Caco-2 (cell line): ENCODE measurements at regions not wholly inside any gene's neighbourhood (a gene's known extent, or its start where the extent isn't known, plus 50 kb on each side); places are given as distances from the start of the nearest gene placed in this dataset.

Source experiments
- BruUV-seq: library from RNA; stranded (reverse); fragments of 400-500 nt; replicated peaks from 2 replicates; lab custom pipeline; 2021; lab: Mats Ljungman, UMichigan
- CTCF ChIA-PET: fragments of 300-600 bp; sonication (Branson Sonifier 250); formaldehyde crosslinking; loops from one replicate; lab custom pipeline; 2022; ENCODE audit warnings: antibody characterized with exemption; lab: Charles Lee
- POLR2A ChIA-PET: fragments of 300-600 bp; sonication (Branson Sonifier 250); formaldehyde crosslinking; loops from one replicate; lab custom pipeline; 2022; ENCODE audit warnings: antibody characterized with exemption; lab: Charles Lee
- DNase-seq, 2 experiments: peaks; one replicate each; pipeline versions ENCODE4 v3.0.0 to v3.0.0-alpha.2; 2020 to 2022
- H3K27me3 ChIP-seq: replicated peaks from 2 replicates; pipeline ENCODE4 v1.6.0; 2011; ENCODE audit warnings: low read length; ENCODE audit not compliant: control insufficient read depth, insufficient read depth
- H3K36me3 ChIP-seq: 2 replicates; pipeline ENCODE4 v1.5.1; 2011; ENCODE audit warnings: low read length; ENCODE audit not compliant: control insufficient read depth, insufficient read depth
- H3K4me1 ChIP-seq: fragments of 250-450 bp; sonication (Bioruptor Pico); 2 replicates; pipeline ENCODE4 v1.5.1; 2020; ENCODE audit warnings: mild to moderate bottlenecking
- H3K4me3 ChIP-seq: 2 replicates; pipeline ENCODE4 v1.5.1; 2011; ENCODE audit warnings: low read depth, mild to moderate bottlenecking, control low read depth, low read length
- H3K9me3 ChIP-seq: fragments of 250-450 bp; sonication (Bioruptor Pico); 2 replicates; pipeline ENCODE4 v1.5.1; 2020; ENCODE audit warnings: mild to moderate bottlenecking, moderate library complexity
- H3K27ac Mint-ChIP-seq: one replicate; pipeline ENCODE4 v1.8.0; 2022; ENCODE audit warnings: mixed read lengths; ENCODE audit not compliant: unreplicated experiment
- H3K27me3 Mint-ChIP-seq: one replicate; pipeline ENCODE4 v1.8.0; 2022; ENCODE audit warnings: mixed read lengths; ENCODE audit not compliant: insufficient read depth, unreplicated experiment
- H3K36me3 Mint-ChIP-seq: one replicate; pipeline ENCODE4 v1.8.0; 2022; ENCODE audit warnings: mild to moderate bottlenecking, mixed read lengths; ENCODE audit not compliant: insufficient read depth, unreplicated experiment
- H3K4me1 Mint-ChIP-seq: one replicate; pipeline ENCODE4 v1.8.0; 2022; ENCODE audit warnings: low read depth, mixed read lengths; ENCODE audit not compliant: unreplicated experiment
- H3K4me3 Mint-ChIP-seq: one replicate; pipeline ENCODE4 v1.8.0; 2022; ENCODE audit warnings: mild to moderate bottlenecking, moderate library complexity, mixed read lengths; ENCODE audit not compliant: unreplicated experiment
- H3K9me3 Mint-ChIP-seq: one replicate; pipeline ENCODE4 v1.8.0; 2022; ENCODE audit warnings: mixed read lengths; ENCODE audit not compliant: unreplicated experiment
- intact Hi-C: fragments of 100-400 bp; cut with micrococcal nuclease; formaldehyde crosslinking; loops from one replicate; pipeline ENCODE4 v1.10.0; 2022; ENCODE audit not compliant: unreplicated experiment
- TF ChIP-seq, protein P1 (sequence below), 2 experiments: fragments of 200-600 bp in 1 of 2; IDR thresholded peaks; 1 replicate in 1 of 2; 2 replicates in 1 of 2; pipeline versions ENCODE4 v1.5.1 to v1.8.0; 2011 to 2022; ENCODE audit warnings: antibody characterized with exemption in 1 of 2, control low read depth in 1 of 2, inconsistent platforms in 1 of 2, low read depth in 1 of 2, low read length in 1 of 2, mild to moderate bottlenecking in 1 of 2, moderate library complexity in 1 of 2; ENCODE audit not compliant: insufficient read depth in 1 of 2, severe bottlenecking in 1 of 2, unreplicated experiment in 1 of 2

DNA sequence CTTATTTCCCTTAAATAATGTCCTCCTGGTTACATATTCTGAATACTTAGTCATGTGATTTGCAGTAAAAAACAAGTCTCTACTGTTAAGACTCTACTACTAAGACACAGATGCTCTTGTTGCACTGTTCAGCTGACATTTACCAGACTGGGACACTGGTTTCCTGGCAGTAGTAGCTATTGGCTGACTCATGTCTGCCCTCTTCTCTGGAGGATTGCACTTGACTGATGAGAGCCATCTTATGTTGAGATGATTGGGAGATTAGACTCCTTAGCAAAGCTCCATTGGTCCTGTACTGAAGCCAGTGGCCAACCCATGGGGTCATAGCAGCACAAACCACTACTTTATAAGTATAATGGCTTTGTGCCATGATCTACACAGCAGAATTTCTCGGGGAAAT lies 1672.6 kb upstream of the PCDH20 start:
- H3K9me3 Mint-ChIP-seq, result no peaks in the 10 kb centered on the region
- H3K27me3 ChIP-seq, result no peaks in the 10 kb centered on the region
- no TSS peak for BruUV-seq
- intact Hi-C loops, result no loop called here
- H3K4me3 Mint-ChIP-seq, result no peak overlapping the region
- H3K9me3 ChIP-seq, result no peaks in the 10 kb centered on the region
- no peak overlapping the region for H3K4me3 ChIP-seq
- TF ChIP-seq, protein P1, sequence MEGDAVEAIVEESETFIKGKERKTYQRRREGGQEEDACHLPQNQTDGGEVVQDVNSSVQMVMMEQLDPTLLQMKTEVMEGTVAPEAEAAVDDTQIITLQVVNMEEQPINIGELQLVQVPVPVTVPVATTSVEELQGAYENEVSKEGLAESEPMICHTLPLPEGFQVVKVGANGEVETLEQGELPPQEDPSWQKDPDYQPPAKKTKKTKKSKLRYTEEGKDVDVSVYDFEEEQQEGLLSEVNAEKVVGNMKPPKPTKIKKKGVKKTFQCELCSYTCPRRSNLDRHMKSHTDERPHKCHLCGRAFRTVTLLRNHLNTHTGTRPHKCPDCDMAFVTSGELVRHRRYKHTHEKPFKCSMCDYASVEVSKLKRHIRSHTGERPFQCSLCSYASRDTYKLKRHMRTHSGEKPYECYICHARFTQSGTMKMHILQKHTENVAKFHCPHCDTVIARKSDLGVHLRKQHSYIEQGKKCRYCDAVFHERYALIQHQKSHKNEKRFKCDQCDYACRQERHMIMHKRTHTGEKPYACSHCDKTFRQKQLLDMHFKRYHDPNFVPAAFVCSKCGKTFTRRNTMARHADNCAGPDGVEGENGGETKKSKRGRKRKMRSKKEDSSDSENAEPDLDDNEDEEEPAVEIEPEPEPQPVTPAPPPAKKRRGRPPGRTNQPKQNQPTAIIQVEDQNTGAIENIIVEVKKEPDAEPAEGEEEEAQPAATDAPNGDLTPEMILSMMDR (IDR thresholded peaks at IDR 0.05; ENCODE audit: insufficient read depth in 1 of 2, low read depth in 1 of 2, low read length in 1 of 2, severe bottlenecking in 1 of 2, unreplicated experiment in 1 of 2), result no peak
- ChIA-PET POLR2A (no interaction called here), CTCF (no interaction called here)
- DNase-seq, result no peak
- H3K36me3 ChIP-seq, result no peaks in the 10 kb centered on the region
- no peaks in the 10 kb centered on the region for H3K4me1 ChIP-seq
- no peaks in the 10 kb centered on the region for H3K4me1 Mint-ChIP-seq
- no peak overlapping the region for H3K27ac Mint-ChIP-seq
- no peaks in the 10 kb centered on the region for H3K36me3 Mint-ChIP-seq
- H3K27me3 Mint-ChIP-seq, result no peaks in the 10 kb centered on the region

- POLR2A ChIA-PET, result no interaction called here
- no peak for DNase-seq
- H3K4me3 ChIP-seq, result no peak overlapping the region
- no peaks in the 10 kb centered on the region for H3K9me3 ChIP-seq
- H3K27me3 ChIP-seq, result no peaks in the 10 kb centered on the region
- H3K36me3 Mint-ChIP-seq, result no peaks in the 10 kb centered on the region
- H3K4me3 Mint-ChIP-seq, result no peak overlapping the region
- H3K27me3 Mint-ChIP-seq, result no peaks in the 10 kb centered on the region
- no peaks in the 10 kb centered on the region for H3K4me1 ChIP-seq
- CTCF ChIA-PET, result no interaction called here
- H3K9me3 Mint-ChIP-seq, result no peaks in the 10 kb centered on the region
- BruUV-seq, result no TSS peak
- no peaks in the 10 kb centered on the region for H3K4me1 Mint-ChIP-seq
- H3K36me3 ChIP-seq, result no peaks in the 10 kb centered on the region
- no peak overlapping the region for H3K27ac Mint-ChIP-seq
- TF ChIP-seq, protein P1 (IDR thresholded peaks at IDR 0.05; ENCODE audit: insufficient read depth in 1 of 2, low read depth in 1 of 2, low read length in 1 of 2, severe bottlenecking in 1 of 2, unreplicated experiment in 1 of 2), result no peak
- intact Hi-C loops, result no loop called here
These were observed 1670.6 kb upstream of the PCDH20 start for GRCh38 chr13:63086286-63086685.

DNA sequence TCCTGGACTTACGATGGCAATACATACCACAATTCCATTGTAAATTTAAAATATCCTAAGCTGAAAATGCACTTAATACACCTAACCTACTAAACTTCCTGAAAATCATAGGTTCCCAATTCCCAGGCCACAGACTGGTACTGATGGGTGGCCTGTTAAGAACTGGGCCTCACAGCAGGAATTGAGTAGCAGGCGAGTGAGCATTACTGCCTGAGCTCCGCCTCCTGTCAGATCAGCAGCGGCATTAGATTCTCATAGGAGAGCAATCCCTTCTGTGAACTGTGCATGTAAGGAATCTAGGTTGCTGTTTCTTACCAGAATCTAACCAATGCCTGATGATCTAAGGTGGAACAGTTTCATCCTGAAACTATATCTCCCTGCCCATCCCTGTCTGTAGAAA lies 1670.2 kb upstream of the PCDH20 start:
- H3K27me3 Mint-ChIP-seq, result no peaks in the 10 kb centered on the region
- H3K27ac Mint-ChIP-seq, result no peak overlapping the region
- TF ChIP-seq, protein P1 (IDR thresholded peaks at IDR 0.05; ENCODE audit: insufficient read depth in 1 of 2, low read depth in 1 of 2, low read length in 1 of 2, severe bottlenecking in 1 of 2, unreplicated experiment in 1 of 2), result no peak
- Histone ChIP-seq H3K36me3 (no peaks in the 10 kb centered on the region), H3K4me1 (no peaks in the 10 kb centered on the region), H3K4me3 (no peak overlapping the region), H3K27me3 (no peaks in the 10 kb centered on the region), H3K9me3 (no peaks in the 10 kb centered on the region)
- ChIA-PET POLR2A (no interaction called here), CTCF (no interaction called here)
- no peak overlapping the region for H3K4me3 Mint-ChIP-seq
- no peaks in the 10 kb centered on the region for H3K36me3 Mint-ChIP-seq
- no peaks in the 10 kb centered on the region for H3K4me1 Mint-ChIP-seq
- DNase-seq, result no peak
- no TSS peak for BruUV-seq
- intact Hi-C loops, result no loop called here
- H3K9me3 Mint-ChIP-seq, result no peaks in the 10 kb centered on the region
